ENCODE measurements at regions not wholly inside any gene's neighbourhood (a gene's known extent, or its start where the extent isn't known, plus 50 kb on each side); places are given as distances from the start of the nearest gene placed in this dataset.
A peak's percentile ranks its signal among the peaks of the same experiment; 100 is the strongest.

- no peak overlapping the region for H3K4me3 ChIP-seq (ENCODE audit: control insufficient read depth, low read depth, low read length)
- DNase-seq (ENCODE audit: low read depth) = no peak
- no peak for TF ChIP-seq CTCF (conservative IDR thresholded peaks at IDR 0.05; ENCODE audit: control insufficient read depth, insufficient read depth, low read depth, low read length)
Measured at GRCh38 chr2:58876126-58876525, 635.0 kb upstream of the FANCL start.

GRCh38 chr2:58875436-58875835 is 634.3 kb upstream of the FANCL start:
- no peak for DNase-seq (ENCODE audit: low read depth)
- TF ChIP-seq CTCF (conservative IDR thresholded peaks at IDR 0.05; ENCODE audit: control insufficient read depth, insufficient read depth, low read depth, low read length) = no peak
- no peak overlapping the region for H3K4me3 ChIP-seq (ENCODE audit: control insufficient read depth, low read depth, low read length)

GRCh38 chr2:58871469-58872142 is 630.5 kb upstream of the FANCL start:
- no peak for DNase-seq (ENCODE audit: low read depth)
- no peak overlapping the region for H3K4me3 ChIP-seq (ENCODE audit: control insufficient read depth, low read depth, low read length)
- peak; percentile 9 for TF ChIP-seq CTCF (conservative IDR thresholded peaks at IDR 0.05; ENCODE audit: control insufficient read depth, insufficient read depth, low read depth, low read length)

- DNase-seq (ENCODE audit: low read depth) = no peak
- no peak for TF ChIP-seq CTCF (conservative IDR thresholded peaks at IDR 0.05; ENCODE audit: control insufficient read depth, insufficient read depth, low read depth, low read length)
- no peak overlapping the region for H3K4me3 ChIP-seq (ENCODE audit: control insufficient read depth, low read depth, low read length)
Measured at GRCh38 chr2:58870704-58871103, 629.6 kb upstream of the FANCL start.

- no peak overlapping the region for H3K4me3 ChIP-seq (ENCODE audit: control insufficient read depth, low read depth, low read length)
- no peak for TF ChIP-seq CTCF (conservative IDR thresholded peaks at IDR 0.05; ENCODE audit: control insufficient read depth, insufficient read depth, low read depth, low read length)
- no peak for DNase-seq (ENCODE audit: low read depth)
Measured at GRCh38 chr2:58866946-58867345, 625.8 kb upstream of the FANCL start.

GRCh38 chr2:58866527-58866926 is 625.4 kb upstream of the FANCL start:
- no peak for DNase-seq (ENCODE audit: low read depth)
- no peak overlapping the region for H3K4me3 ChIP-seq (ENCODE audit: control insufficient read depth, low read depth, low read length)
- TF ChIP-seq CTCF (conservative IDR thresholded peaks at IDR 0.05; ENCODE audit: control insufficient read depth, insufficient read depth, low read depth, low read length) = no peak

- DNase-seq (ENCODE audit: low read depth) = no peak
- TF ChIP-seq CTCF (conservative IDR thresholded peaks at IDR 0.05; ENCODE audit: control insufficient read depth, insufficient read depth, low read depth, low read length) = no peak
- no peak overlapping the region for H3K4me3 ChIP-seq (ENCODE audit: control insufficient read depth, low read depth, low read length)
Measured at GRCh38 chr2:58866040-58866439, 624.9 kb upstream of the FANCL start.
